ENCODE measurements at regions not wholly inside any gene's neighbourhood (a gene's known extent, or its start where the extent isn't known, plus 50 kb on each side); places are given as distances from the start of the nearest gene placed in this dataset.
"Not testable (repeated sequence)": the region's sequence is repeated elsewhere in the genome, so short reads cannot be mapped to it uniquely, and the experiment has no call there.

- not testable (repeated sequence) for TF ChIP-seq POLR2A, POLR2AphosphoS5, EP300 (IDR thresholded peaks at IDR 0.05)
- TF ChIP-seq, protein P1, sequence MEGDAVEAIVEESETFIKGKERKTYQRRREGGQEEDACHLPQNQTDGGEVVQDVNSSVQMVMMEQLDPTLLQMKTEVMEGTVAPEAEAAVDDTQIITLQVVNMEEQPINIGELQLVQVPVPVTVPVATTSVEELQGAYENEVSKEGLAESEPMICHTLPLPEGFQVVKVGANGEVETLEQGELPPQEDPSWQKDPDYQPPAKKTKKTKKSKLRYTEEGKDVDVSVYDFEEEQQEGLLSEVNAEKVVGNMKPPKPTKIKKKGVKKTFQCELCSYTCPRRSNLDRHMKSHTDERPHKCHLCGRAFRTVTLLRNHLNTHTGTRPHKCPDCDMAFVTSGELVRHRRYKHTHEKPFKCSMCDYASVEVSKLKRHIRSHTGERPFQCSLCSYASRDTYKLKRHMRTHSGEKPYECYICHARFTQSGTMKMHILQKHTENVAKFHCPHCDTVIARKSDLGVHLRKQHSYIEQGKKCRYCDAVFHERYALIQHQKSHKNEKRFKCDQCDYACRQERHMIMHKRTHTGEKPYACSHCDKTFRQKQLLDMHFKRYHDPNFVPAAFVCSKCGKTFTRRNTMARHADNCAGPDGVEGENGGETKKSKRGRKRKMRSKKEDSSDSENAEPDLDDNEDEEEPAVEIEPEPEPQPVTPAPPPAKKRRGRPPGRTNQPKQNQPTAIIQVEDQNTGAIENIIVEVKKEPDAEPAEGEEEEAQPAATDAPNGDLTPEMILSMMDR (IDR thresholded peaks at IDR 0.05), result not testable (repeated sequence)
These were observed 160.2 kb downstream of the LAT start for GRCh38 chr16:29145086-29145485.
